SU-DHL-6 (cell line): ENCODE measurements at regions not wholly inside any gene's neighbourhood (a gene's known extent, or its start where the extent isn't known, plus 50 kb on each side); places are given as distances from the start of the nearest gene placed in this dataset.

ENCODE experiments used
- EZH2phosphoT487 ChIP-seq: fragments of 200-600 bp; sonication (generic), shearing (Covaris generic); conservative IDR thresholded peaks from 2 replicates; pipeline ENCODE4 v1.6.1; 2018; ENCODE audit warnings: mild to moderate bottlenecking, antibody characterized with exemption, low read length, moderate library complexity, mixed read lengths
- TF ChIP-seq, protein P1 (sequence below): fragments of 200-600 bp; sonication (generic); IDR thresholded peaks from one replicate; pipeline ENCODE4 v1.5.1; 2017; ENCODE audit warnings: antibody characterized with exemption, mild to moderate bottlenecking, low read length, moderate library complexity; ENCODE audit not compliant: insufficient read depth, poor library complexity, severe bottlenecking

GRCh38 chr5:13253111-13253510 is 691.4 kb downstream of the DNAH5 start:
- TF ChIP-seq, protein P1, sequence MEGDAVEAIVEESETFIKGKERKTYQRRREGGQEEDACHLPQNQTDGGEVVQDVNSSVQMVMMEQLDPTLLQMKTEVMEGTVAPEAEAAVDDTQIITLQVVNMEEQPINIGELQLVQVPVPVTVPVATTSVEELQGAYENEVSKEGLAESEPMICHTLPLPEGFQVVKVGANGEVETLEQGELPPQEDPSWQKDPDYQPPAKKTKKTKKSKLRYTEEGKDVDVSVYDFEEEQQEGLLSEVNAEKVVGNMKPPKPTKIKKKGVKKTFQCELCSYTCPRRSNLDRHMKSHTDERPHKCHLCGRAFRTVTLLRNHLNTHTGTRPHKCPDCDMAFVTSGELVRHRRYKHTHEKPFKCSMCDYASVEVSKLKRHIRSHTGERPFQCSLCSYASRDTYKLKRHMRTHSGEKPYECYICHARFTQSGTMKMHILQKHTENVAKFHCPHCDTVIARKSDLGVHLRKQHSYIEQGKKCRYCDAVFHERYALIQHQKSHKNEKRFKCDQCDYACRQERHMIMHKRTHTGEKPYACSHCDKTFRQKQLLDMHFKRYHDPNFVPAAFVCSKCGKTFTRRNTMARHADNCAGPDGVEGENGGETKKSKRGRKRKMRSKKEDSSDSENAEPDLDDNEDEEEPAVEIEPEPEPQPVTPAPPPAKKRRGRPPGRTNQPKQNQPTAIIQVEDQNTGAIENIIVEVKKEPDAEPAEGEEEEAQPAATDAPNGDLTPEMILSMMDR, result no peak
- TF ChIP-seq EZH2phosphoT487, result no peak
